Activated gamma-delta T cell (primary cell): ENCODE measurements at regions not wholly inside any gene's neighbourhood (a gene's known extent, or its start where the extent isn't known, plus 50 kb on each side); places are given as distances from the start of the nearest gene placed in this dataset.
A peak's percentile ranks its signal among the peaks of the same experiment; 100 is the strongest.

Experiments used
- DNase-seq: peaks from one replicate; lab custom pipeline; 2025; lab: John Stamatoyannopoulos, UW

GRCh38 chr4:62899646-62900364 is 1509.4 kb downstream of the TECRL start:
- no peak for DNase-seq

GRCh38 chr4:62898115-62898514 is 1511.1 kb downstream of the TECRL start:
- peak; percentile 3 for DNase-seq

- peak; percentile 2 for DNase-seq
These were observed 1512.5 kb downstream of the TECRL start for GRCh38 chr4:62896721-62897120.

- no peak for DNase-seq
These were observed 1527.3 kb downstream of the TECRL start for GRCh38 chr4:62881901-62882300.

- no peak for DNase-seq
These were observed 1528.0 kb downstream of the TECRL start for GRCh38 chr4:62881210-62881609.

GRCh38 chr4:62872856-62873255 is 1536.4 kb downstream of the TECRL start:
- no peak for DNase-seq

- DNase-seq: no peak
These were observed 1538.2 kb downstream of the TECRL start for GRCh38 chr4:62871078-62871477.

GRCh38 chr4:62870451-62870850 is 1538.8 kb downstream of the TECRL start:
- DNase-seq: no peak

GRCh38 chr4:62865261-62865660 is 1544.0 kb downstream of the TECRL start:
- DNase-seq: no peak

GRCh38 chr4:62849696-62850095 is 1559.6 kb downstream of the TECRL start:
- DNase-seq: no peak

- no peak for DNase-seq
These were observed 1573.6 kb downstream of the TECRL start for GRCh38 chr4:62835631-62836030.

- no peak for DNase-seq
These were observed 1586.9 kb downstream of the TECRL start for GRCh38 chr4:62822306-62822705.

- peak; percentile 0 for DNase-seq
These were observed 1592.7 kb downstream of the TECRL start for GRCh38 chr4:62816566-62816965.

- no peak for DNase-seq
These were observed 1594.7 kb downstream of the TECRL start for GRCh38 chr4:62814510-62815047.

- no peak for DNase-seq
These were observed 1602.4 kb downstream of the TECRL start for GRCh38 chr4:62806816-62807215.

GRCh38 chr4:62804075-62804474 is 1603.9 kb downstream of the ADGRL3 start:
- DNase-seq: no peak

GRCh38 chr4:62797221-62797620 is 1597.1 kb downstream of the ADGRL3 start:
- DNase-seq: no peak

GRCh38 chr4:62791386-62791785 is 1591.3 kb downstream of the ADGRL3 start:
- no peak for DNase-seq

- no peak for DNase-seq
These were observed 1571.9 kb downstream of the ADGRL3 start for GRCh38 chr4:62771983-62772557.

- DNase-seq: no peak
These were observed 1540.2 kb downstream of the ADGRL3 start for GRCh38 chr4:62740296-62740695.

- DNase-seq: no peak
These were observed 1517.0 kb downstream of the ADGRL3 start for GRCh38 chr4:62717154-62717553.

- no peak for DNase-seq
These were observed 1511.4 kb downstream of the ADGRL3 start for GRCh38 chr4:62711575-62711974.

- no peak for DNase-seq
These were observed 1509.6 kb downstream of the ADGRL3 start for GRCh38 chr4:62709618-62710252.
